PC-3 (cell line): ENCODE measurements at regions not wholly inside any gene's neighbourhood (a gene's known extent, or its start where the extent isn't known, plus 50 kb on each side); places are given as distances from the start of the nearest gene placed in this dataset.

ENCODE experiments used
- ATAC-seq: fragments of 200-7000 bp; cut with Tn5 transposase; 2 replicates; pipeline ENCODE4 v1.9.1; 2020; ENCODE audit warnings: mild to moderate bottlenecking, moderate library complexity
- BruUV-seq: library from RNA; stranded (reverse); fragments of 400-500 nt; replicated peaks from 2 replicates; lab custom pipeline; 2021; lab: Mats Ljungman, UMichigan
- CTCF ChIA-PET: fragments of 300-600 bp; sonication (Branson Sonifier 250); formaldehyde crosslinking; loops from one replicate; lab custom pipeline; 2022; ENCODE audit warnings: antibody characterized with exemption; lab: Charles Lee
- POLR2A ChIA-PET: fragments of 300-600 bp; sonication (Branson Sonifier 250); formaldehyde crosslinking; loops from one replicate; lab custom pipeline; 2022; ENCODE audit warnings: antibody characterized with exemption; ENCODE audit not compliant: unreplicated experiment; lab: Charles Lee
- DNase-seq: peaks from one replicate; pipeline ENCODE4 v3.0.0-alpha.2; 2015
- H2AFZ ChIP-seq: fragments of 300-600 bp; sonication (generic); 2 replicates; pipeline ENCODE4 v1.6.0; 2016; ENCODE audit warnings: antibody characterized with exemption, low read length
- H3F3A ChIP-seq: fragments of 300-600 bp; sonication (generic); one replicate; pipeline ENCODE4 v1.6.0; 2017; ENCODE audit warnings: antibody characterized with exemption, low read length, control low read depth, mild to moderate bottlenecking; ENCODE audit not compliant: unreplicated experiment
- H3K27ac ChIP-seq: fragments of 300-600 bp; sonication (generic); 2 replicates; pipeline ENCODE4 v1.5.1; 2016; ENCODE audit warnings: mild to moderate bottlenecking, low read length
- H3K27me3 ChIP-seq: fragments of 300-600 bp; sonication (generic); 2 replicates; pipeline ENCODE4 v1.6.1; 2016; ENCODE audit warnings: low read length, mixed read lengths
- H3K36me3 ChIP-seq: fragments of 300-600 bp; sonication (generic); 2 replicates; pipeline ENCODE4 v1.6.1; 2016; ENCODE audit warnings: low read depth, mixed run types, low read length, mixed read lengths
- H3K4me1 ChIP-seq: fragments of 300-600 bp; sonication (generic); 2 replicates; pipeline ENCODE4 v1.5.1; 2016; ENCODE audit warnings: low read length; ENCODE audit not compliant: insufficient read depth
- H3K4me2 ChIP-seq: fragments of 300-600 bp; sonication (generic); 2 replicates; pipeline ENCODE4 v1.6.0; 2016; ENCODE audit warnings: low read length
- H3K4me3 ChIP-seq: fragments of 300-600 bp; sonication (generic); 2 replicates; pipeline ENCODE4 v1.5.1; 2016; ENCODE audit warnings: mild to moderate bottlenecking, low read length, mixed read lengths
- H3K79me2 ChIP-seq: fragments of 300-600 bp; sonication (generic); 2 replicates; pipeline ENCODE4 v1.6.1; 2017; ENCODE audit warnings: low read length, mixed read lengths
- H3K9ac ChIP-seq: fragments of 300-600 bp; sonication (generic); 2 replicates; pipeline ENCODE4 v1.6.0; 2016; ENCODE audit warnings: mild to moderate bottlenecking, low read length
- H3K9me2 ChIP-seq: fragments of 300-600 bp; sonication (generic); replicated peaks from 2 replicates; pipeline ENCODE4 v1.6.1; 2016; ENCODE audit warnings: mixed run types, low read length, mixed read lengths
- H3K9me3 ChIP-seq: fragments of 300-600 bp; sonication (generic); 2 replicates; pipeline ENCODE4 v1.6.1; 2016; ENCODE audit warnings: low read length, mixed read lengths
- H4K20me1 ChIP-seq: fragments of 300-600 bp; sonication (generic); 2 replicates; pipeline ENCODE4 v1.6.1; 2016; ENCODE audit warnings: low read length, mixed read lengths
- EZH2 ChIP-seq: fragments of 300-600 bp; sonication (generic); IDR thresholded peaks from one replicate; pipeline ENCODE4 v1.6.1; 2017; ENCODE audit warnings: antibody characterized with exemption, mild to moderate bottlenecking, low read length; ENCODE audit not compliant: unreplicated experiment
- EZH2phosphoT487 ChIP-seq: fragments of 300-600 bp; sonication (generic); IDR thresholded peaks from 2 replicates; pipeline ENCODE4 v1.6.1; 2018; ENCODE audit warnings: mild to moderate bottlenecking, antibody characterized with exemption, low read length, borderline replicate concordance
- intact Hi-C: fragments of 100-400 bp; cut with micrococcal nuclease; formaldehyde crosslinking; loops from 2 replicates; pipeline ENCODE4 v1.9.0; 2023
- TF ChIP-seq, protein P1 (sequence below): fragments of 300-600 bp; sonication (generic); conservative IDR thresholded peaks from 2 replicates; pipeline ENCODE4 v1.5.1; 2017; ENCODE audit warnings: antibody characterized with exemption, low read depth, mild to moderate bottlenecking, low read length

DNA sequence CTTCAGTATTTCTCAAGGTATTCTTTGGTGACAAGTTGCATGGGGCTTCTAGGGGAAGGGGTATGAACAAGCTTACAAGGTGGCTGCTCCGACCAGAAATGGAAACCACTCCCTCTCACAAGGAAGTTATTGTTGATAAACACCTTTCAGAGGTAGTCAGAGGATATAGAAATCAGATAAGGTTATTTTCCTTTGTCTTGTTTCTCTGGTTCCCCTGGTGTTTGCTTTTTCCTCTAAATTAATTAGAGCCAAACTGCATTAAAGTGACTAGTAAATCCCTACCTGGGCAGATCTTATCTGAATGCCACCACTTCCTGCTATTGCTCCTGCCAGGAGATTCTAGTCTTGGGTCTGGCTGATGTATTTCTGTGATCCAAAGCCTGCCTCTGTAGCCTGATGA, 725.4 kb downstream of the INHBA start:
- peak overlapping the region; percentile 54 for H3K27ac ChIP-seq
- no peaks in the 10 kb centered on the region for H3F3A ChIP-seq
- H3K4me1 ChIP-seq, result peaks cover 13% of the 10 kb centered on the region; the same call in 1 of the 2 replicates
- H3K36me3 ChIP-seq, result no peaks in the 10 kb centered on the region
- H3K9me3 ChIP-seq, result no peaks in the 10 kb centered on the region
- POLR2A ChIA-PET, result no interaction called here
- no peaks in the 10 kb centered on the region for H3K27me3 ChIP-seq
- no peaks in the 10 kb centered on the region for H3K9me2 ChIP-seq
- H2AFZ ChIP-seq, result no peak overlapping the region
- H3K4me2 ChIP-seq, result no peak overlapping the region; the same call in 1 of the 2 replicates
- CTCF ChIA-PET, result no interaction called here
- no peaks in the 10 kb centered on the region for H4K20me1 ChIP-seq
- no peak overlapping the region for H3K4me3 ChIP-seq
- peak; percentile 76 for ATAC-seq
- peak; percentile 55 for DNase-seq
- H3K79me2 ChIP-seq, result no peaks in the 10 kb centered on the region
- TF ChIP-seq EZH2phosphoT487 (no peak), EZH2 (no peak)
- TF ChIP-seq, protein P1, sequence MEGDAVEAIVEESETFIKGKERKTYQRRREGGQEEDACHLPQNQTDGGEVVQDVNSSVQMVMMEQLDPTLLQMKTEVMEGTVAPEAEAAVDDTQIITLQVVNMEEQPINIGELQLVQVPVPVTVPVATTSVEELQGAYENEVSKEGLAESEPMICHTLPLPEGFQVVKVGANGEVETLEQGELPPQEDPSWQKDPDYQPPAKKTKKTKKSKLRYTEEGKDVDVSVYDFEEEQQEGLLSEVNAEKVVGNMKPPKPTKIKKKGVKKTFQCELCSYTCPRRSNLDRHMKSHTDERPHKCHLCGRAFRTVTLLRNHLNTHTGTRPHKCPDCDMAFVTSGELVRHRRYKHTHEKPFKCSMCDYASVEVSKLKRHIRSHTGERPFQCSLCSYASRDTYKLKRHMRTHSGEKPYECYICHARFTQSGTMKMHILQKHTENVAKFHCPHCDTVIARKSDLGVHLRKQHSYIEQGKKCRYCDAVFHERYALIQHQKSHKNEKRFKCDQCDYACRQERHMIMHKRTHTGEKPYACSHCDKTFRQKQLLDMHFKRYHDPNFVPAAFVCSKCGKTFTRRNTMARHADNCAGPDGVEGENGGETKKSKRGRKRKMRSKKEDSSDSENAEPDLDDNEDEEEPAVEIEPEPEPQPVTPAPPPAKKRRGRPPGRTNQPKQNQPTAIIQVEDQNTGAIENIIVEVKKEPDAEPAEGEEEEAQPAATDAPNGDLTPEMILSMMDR, result no peak
- H3K9ac ChIP-seq, result no peak overlapping the region
- intact Hi-C loops, result no loop called here
- BruUV-seq, result no TSS peak

DNA sequence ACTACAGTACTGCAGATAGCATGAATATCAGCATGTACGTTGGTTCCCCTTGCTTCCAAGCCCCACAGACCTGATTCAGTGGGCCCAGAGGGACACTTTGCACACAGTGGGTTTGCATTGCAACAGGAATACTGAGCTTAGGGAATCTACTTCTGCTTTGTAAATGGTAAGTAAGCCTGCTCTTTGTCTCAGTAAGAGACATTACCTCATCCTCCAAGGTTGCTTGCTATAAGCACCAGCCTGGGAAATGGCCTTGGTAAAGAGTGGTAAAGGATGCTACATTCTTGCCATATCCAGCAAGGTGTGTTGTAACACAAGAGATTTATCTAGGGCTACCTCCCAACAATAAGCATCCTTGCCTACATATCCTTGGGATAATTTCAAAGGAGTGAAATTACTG, 730.5 kb downstream of the INHBA start:
- H3K27me3 ChIP-seq, result no peaks in the 10 kb centered on the region
- no peaks in the 10 kb centered on the region for H3F3A ChIP-seq
- no peaks in the 10 kb centered on the region for H3K79me2 ChIP-seq
- H3K27ac ChIP-seq, result no peak overlapping the region
- CTCF ChIA-PET, result no interaction called here
- peaks cover 4% of the 10 kb centered on the region; the same call in 1 of the 2 replicates for H3K4me1 ChIP-seq
- H3K4me3 ChIP-seq, result no peak overlapping the region
- TF ChIP-seq, protein P1, result no peak
- TF ChIP-seq EZH2, result no peak
- TF ChIP-seq EZH2phosphoT487, result no peak
- H3K9ac ChIP-seq, result no peak overlapping the region
- POLR2A ChIA-PET, result no interaction called here
- ATAC-seq (no peak), DNase-seq (no peak)
- H2AFZ ChIP-seq, result no peak overlapping the region
- H4K20me1 ChIP-seq, result no peaks in the 10 kb centered on the region
- H3K9me3 ChIP-seq, result no peaks in the 10 kb centered on the region
- no peaks in the 10 kb centered on the region for H3K36me3 ChIP-seq
- intact Hi-C loops, result no loop called here
- no peaks in the 10 kb centered on the region for H3K9me2 ChIP-seq
- BruUV-seq, result no TSS peak
- H3K4me2 ChIP-seq, result no peak overlapping the region

DNA sequence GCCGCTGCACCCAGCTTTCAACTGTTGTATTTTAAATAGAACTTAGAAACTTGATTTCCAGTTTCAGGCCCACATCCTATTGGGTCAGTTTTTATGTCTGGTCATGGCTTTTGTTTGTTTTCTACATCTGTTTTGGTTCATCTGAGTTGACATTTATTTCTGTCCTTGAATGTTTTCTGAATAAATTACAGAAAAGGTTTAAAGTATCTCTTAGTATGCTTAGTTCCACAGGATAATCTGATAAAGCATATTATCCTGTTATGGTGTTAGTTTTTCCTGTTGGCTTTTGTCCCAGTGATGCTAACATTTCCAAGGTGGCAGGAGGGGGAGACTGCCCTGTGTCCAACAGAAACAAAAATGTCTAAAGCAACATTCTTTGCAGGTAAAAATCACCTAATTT, 733.2 kb downstream of the INHBA start:
- DNase-seq (no peak), ATAC-seq (no peak)
- no peak overlapping the region for H3K9ac ChIP-seq
- no peaks in the 10 kb centered on the region for H4K20me1 ChIP-seq
- no peak for TF ChIP-seq EZH2
- TF ChIP-seq, protein P1, result no peak
- TF ChIP-seq EZH2phosphoT487, result no peak
- no peaks in the 10 kb centered on the region for H3K27me3 ChIP-seq
- ChIA-PET POLR2A (no interaction called here), CTCF (no interaction called here)
- no peaks in the 10 kb centered on the region for H3K79me2 ChIP-seq
- H3K27ac ChIP-seq, result no peak overlapping the region
- no peaks in the 10 kb centered on the region for H3F3A ChIP-seq
- no peak overlapping the region for H2AFZ ChIP-seq
- H3K9me3 ChIP-seq, result no peaks in the 10 kb centered on the region
- no peak overlapping the region for H3K4me2 ChIP-seq
- H3K9me2 ChIP-seq, result no peaks in the 10 kb centered on the region
- intact Hi-C loops, result no loop called here
- no peak overlapping the region for H3K4me3 ChIP-seq
- BruUV-seq, result no TSS peak
- no peaks in the 10 kb centered on the region for H3K4me1 ChIP-seq
- H3K36me3 ChIP-seq, result no peaks in the 10 kb centered on the region
